ENCODE measurements at regions not wholly inside any gene's neighbourhood (a gene's known extent, or its start where the extent isn't known, plus 50 kb on each side); places are given as distances from the start of the nearest gene placed in this dataset.
"Not testable (repeated sequence)": the region's sequence is repeated elsewhere in the genome, so short reads cannot be mapped to it uniquely, and the experiment has no call there.

- intact Hi-C loops (cut with micrococcal nuclease) = no loop called here
- DNase-seq = no peak
These were observed 799.9 kb upstream of the CDH10 start for GRCh38 chr5:25444697-25445096.

GRCh38 chr5:25441810-25442209, 797.0 kb upstream of the CDH10 start:
- Histone ChIP-seq H3K4me3 (no peak overlapping the region), H3K9me3 (replicated peaks) (no peaks in the 10 kb centered on the region), H3K27ac (replicated peaks) (no peak overlapping the region), H3K36me3 (no peaks in the 10 kb centered on the region), H3K4me1 (no peaks in the 10 kb centered on the region), H3K27me3 (ENCODE audit: low read depth) (no peaks in the 10 kb centered on the region)
- TF ChIP-seq CTCF (IDR thresholded peaks at IDR 0.05; ENCODE audit: borderline replicate concordance) = no peak
- intact Hi-C loops (cut with micrococcal nuclease) = no loop called here
- no peak for DNase-seq

More at GRCh38 chr5:25444697-25445096, 799.9 kb upstream of the CDH10 start:
- Histone ChIP-seq H3K4me3 (no peak overlapping the region), H3K9me3 (replicated peaks) (no peaks in the 10 kb centered on the region), H3K36me3 (no peaks in the 10 kb centered on the region), H3K4me1 (no peaks in the 10 kb centered on the region), H3K27me3 (ENCODE audit: low read depth) (no peaks in the 10 kb centered on the region), H3K27ac (replicated peaks) (no peak overlapping the region)
- TF ChIP-seq CTCF (IDR thresholded peaks at IDR 0.05; ENCODE audit: borderline replicate concordance) = no peak

GRCh38 chr5:25439025-25439424, 794.2 kb upstream of the CDH10 start:
- no peaks in the 10 kb centered on the region for H3K36me3 ChIP-seq
- no peak overlapping the region for H3K27ac ChIP-seq (replicated peaks)
- no peak for TF ChIP-seq CTCF (IDR thresholded peaks at IDR 0.05; ENCODE audit: borderline replicate concordance)
- no peaks in the 10 kb centered on the region for H3K9me3 ChIP-seq (replicated peaks)
- no peak for DNase-seq
- no peak overlapping the region for H3K4me3 ChIP-seq
- no peaks in the 10 kb centered on the region for H3K27me3 ChIP-seq (ENCODE audit: low read depth)
- intact Hi-C loops (cut with micrococcal nuclease) = no loop called here
- H3K4me1 ChIP-seq = no peaks in the 10 kb centered on the region

GRCh38 chr5:25438375-25438774, 793.6 kb upstream of the CDH10 start:
- H3K27me3 ChIP-seq (ENCODE audit: low read depth); DNase-seq; intact Hi-C loops (cut with micrococcal nuclease); H3K27ac ChIP-seq (replicated peaks); H3K9me3 ChIP-seq (replicated peaks); H3K36me3 ChIP-seq; H3K4me3 ChIP-seq; H3K4me1 ChIP-seq: not testable (repeated sequence)

GRCh38 chr5:25436452-25436851, 791.7 kb upstream of the CDH10 start:
- Histone ChIP-seq H3K4me3 (no peak overlapping the region), H3K27me3 (ENCODE audit: low read depth) (no peaks in the 10 kb centered on the region), H3K9me3 (replicated peaks) (no peaks in the 10 kb centered on the region), H3K36me3 (no peaks in the 10 kb centered on the region), H3K4me1 (no peaks in the 10 kb centered on the region), H3K27ac (replicated peaks) (no peak overlapping the region)
- DNase-seq = no peak
- intact Hi-C loops (cut with micrococcal nuclease) = no loop called here
- TF ChIP-seq CTCF (IDR thresholded peaks at IDR 0.05; ENCODE audit: borderline replicate concordance) = no peak

GRCh38 chr5:25435882-25436281, 791.1 kb upstream of the CDH10 start:
- H3K9me3 ChIP-seq (replicated peaks) = no peaks in the 10 kb centered on the region
- H3K36me3 ChIP-seq = no peaks in the 10 kb centered on the region
- no peaks in the 10 kb centered on the region for H3K4me1 ChIP-seq
- DNase-seq = no peak
- intact Hi-C loops (cut with micrococcal nuclease) = no loop called here
- no peak overlapping the region for H3K4me3 ChIP-seq
- H3K27me3 ChIP-seq (ENCODE audit: low read depth) = no peaks in the 10 kb centered on the region
- H3K27ac ChIP-seq (replicated peaks) = no peak overlapping the region
- no peak for TF ChIP-seq CTCF (IDR thresholded peaks at IDR 0.05; ENCODE audit: borderline replicate concordance)

All from left ventricle myocardium inferior (tissue), 1 donor.